HCT116 (cell line): ENCODE measurements at regions not wholly inside any gene's neighbourhood (a gene's known extent, or its start where the extent isn't known, plus 50 kb on each side); places are given as distances from the start of the nearest gene placed in this dataset.

Experiments
- FOSL1 ChIP-seq: IDR thresholded peaks from 2 replicates; pipeline ENCODE4 v1.6.1; 2012; ENCODE audit warnings: low read depth
- JUND ChIP-seq: IDR thresholded peaks from 2 replicates; pipeline ENCODE4 v1.6.1; 2012
- MAX ChIP-seq: IDR thresholded peaks from 2 replicates; pipeline ENCODE4 v1.6.1; 2012
- POLR2A ChIP-seq: IDR thresholded peaks from 2 replicates; pipeline ENCODE4 v1.7.0; 2011; ENCODE audit warnings: borderline replicate concordance; ENCODE audit not compliant: insufficient read depth, insufficient read length; ENCODE audit errors: extremely low read depth
- TCF7L2 ChIP-seq: IDR thresholded peaks from 2 replicates; pipeline ENCODE4 v1.7.0; 2011; ENCODE audit warnings: borderline replicate concordance, inconsistent platforms; ENCODE audit not compliant: insufficient read depth, insufficient read length; ENCODE audit errors: extremely low read depth
- YY1 ChIP-seq: IDR thresholded peaks from 2 replicates; pipeline ENCODE4 v1.6.1; 2011; ENCODE audit warnings: low read length, low read depth, moderate library complexity, mild to moderate bottlenecking; ENCODE audit not compliant: insufficient replicate concordance; ENCODE audit errors: extremely low read depth
- TF ChIP-seq, protein P1 (sequence below), 3 experiments: fragments of 200-600 bp in 1 of 3; sonication (generic) in 1 of 3; IDR thresholded peaks in 2 of 3; conservative IDR thresholded peaks in 1 of 3; 2 replicates each; pipeline ENCODE4 v1.5.1; 2012 to 2017; ENCODE audit warnings: low read depth in 2 of 3, low read length in 2 of 3, antibody characterized with exemption in 1 of 3, borderline replicate concordance in 1 of 3, control low read depth in 1 of 3, mild to moderate bottlenecking in 1 of 3, mixed read lengths in 1 of 3, mixed run types in 1 of 3, moderate library complexity in 1 of 3; ENCODE audit not compliant: insufficient read depth in 1 of 3

DNA sequence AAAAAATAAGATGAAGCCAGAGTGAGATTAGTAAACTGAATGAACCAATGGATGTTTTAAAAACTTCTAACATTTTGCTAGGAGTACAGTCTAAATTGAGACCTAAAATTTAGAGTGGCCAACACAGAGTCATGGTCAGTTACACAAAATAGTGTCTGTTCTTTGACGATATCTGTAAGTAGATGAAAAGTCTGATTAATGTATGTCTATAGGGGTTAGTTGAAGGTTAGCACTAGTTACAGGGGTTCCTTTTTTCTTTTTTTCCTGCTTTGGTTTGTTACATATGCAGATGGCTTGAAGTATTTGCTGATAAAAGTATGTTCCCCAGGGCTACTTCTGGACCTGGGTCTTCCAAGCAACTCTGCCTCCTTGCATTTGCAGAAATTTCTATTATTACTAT lies 90.1 kb upstream of the MTPN start:
- no peak for TF ChIP-seq FOSL1
- TF ChIP-seq, protein P1, sequence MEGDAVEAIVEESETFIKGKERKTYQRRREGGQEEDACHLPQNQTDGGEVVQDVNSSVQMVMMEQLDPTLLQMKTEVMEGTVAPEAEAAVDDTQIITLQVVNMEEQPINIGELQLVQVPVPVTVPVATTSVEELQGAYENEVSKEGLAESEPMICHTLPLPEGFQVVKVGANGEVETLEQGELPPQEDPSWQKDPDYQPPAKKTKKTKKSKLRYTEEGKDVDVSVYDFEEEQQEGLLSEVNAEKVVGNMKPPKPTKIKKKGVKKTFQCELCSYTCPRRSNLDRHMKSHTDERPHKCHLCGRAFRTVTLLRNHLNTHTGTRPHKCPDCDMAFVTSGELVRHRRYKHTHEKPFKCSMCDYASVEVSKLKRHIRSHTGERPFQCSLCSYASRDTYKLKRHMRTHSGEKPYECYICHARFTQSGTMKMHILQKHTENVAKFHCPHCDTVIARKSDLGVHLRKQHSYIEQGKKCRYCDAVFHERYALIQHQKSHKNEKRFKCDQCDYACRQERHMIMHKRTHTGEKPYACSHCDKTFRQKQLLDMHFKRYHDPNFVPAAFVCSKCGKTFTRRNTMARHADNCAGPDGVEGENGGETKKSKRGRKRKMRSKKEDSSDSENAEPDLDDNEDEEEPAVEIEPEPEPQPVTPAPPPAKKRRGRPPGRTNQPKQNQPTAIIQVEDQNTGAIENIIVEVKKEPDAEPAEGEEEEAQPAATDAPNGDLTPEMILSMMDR (IDR thresholded peaks at IDR 0.05 in 2 of 3, conservative IDR thresholded peaks at IDR 0.05 in 1 of 3; ENCODE audit: borderline replicate concordance in 1 of 3, insufficient read depth in 1 of 3, low read depth in 2 of 3, low read length in 2 of 3), result no peak
- TF ChIP-seq JUND, result no peak
- TF ChIP-seq MAX, result no peak
- TF ChIP-seq YY1, result no peak
- no peak for TF ChIP-seq TCF7L2
- TF ChIP-seq POLR2A, result no peak
